ENCODE measurements at regions not wholly inside any gene's neighbourhood (a gene's known extent, or its start where the extent isn't known, plus 50 kb on each side); places are given as distances from the start of the nearest gene placed in this dataset.

DNA sequence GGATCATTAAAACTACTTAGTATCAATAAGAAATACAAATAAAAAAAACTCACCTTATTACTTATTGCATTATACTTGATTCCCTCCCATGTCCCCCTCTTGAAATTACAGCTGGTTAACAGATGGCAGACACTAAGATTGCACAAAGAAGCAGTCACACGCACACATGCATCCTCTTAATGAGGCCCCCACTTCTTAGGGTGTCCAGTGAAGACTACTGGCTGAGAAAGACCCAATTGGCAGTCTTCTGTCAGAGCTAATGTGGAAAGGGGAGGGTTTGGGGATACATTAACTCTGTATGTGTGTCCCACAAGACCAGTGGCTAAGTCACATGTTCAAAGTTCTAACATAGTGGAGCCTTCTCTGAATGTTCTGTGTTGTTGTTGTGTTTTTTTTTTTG lies 210.7 kb downstream of the MTX2 start:
- Histone ChIP-seq H3K27me3 (ENCODE audit: control insufficient read depth in 1 of 2, insufficient read depth in 2 of 2, low read length in 2 of 2) (peaks cover 0 to 13% of the 10 kb centered on the region in 2 experiments; a peak in 2 of 5 replicates), H3K79me2 (ENCODE audit: insufficient read depth, low read length) (no peaks in the 10 kb centered on the region), H3K4me3 (replicated peaks in 1 of 3; ENCODE audit: insufficient read depth in 1 of 3, low read depth in 2 of 3, low read length in 3 of 3) (no peak overlapping the region), H3K36me3 (replicated peaks in 1 of 2; ENCODE audit: control insufficient read depth in 1 of 2, insufficient read depth in 2 of 2, low read length in 2 of 2) (no peaks in the 10 kb centered on the region), H3K27ac (ENCODE audit: extremely low read length, insufficient read depth, low read length) (no peak overlapping the region), H3K4me1 (ENCODE audit: insufficient read depth, low read length) (0 out of 2 replicates have a peak, but pooled peaks cover 10% of the 10 kb centered on the region), H3K9me3 (ENCODE audit: low read length) (no peaks in the 10 kb centered on the region), H3K4me2 (ENCODE audit: low read depth, low read length) (no peak overlapping the region), H4K20me1 (ENCODE audit: insufficient read depth, low read length) (no peaks in the 10 kb centered on the region), H3K9ac (ENCODE audit: insufficient read depth, low read depth, low read length) (no peak overlapping the region), H2AFZ (ENCODE audit: low read length) (no peak overlapping the region)
- 0% methylated on average over 1 of the region's 1 CpG for WGBS (ENCODE audit: low lambda C conversion rate)
- DNase-seq (ENCODE audit: low spot score) (no peak), FAIRE-seq (no peak), ATAC-seq (no peak)
- in situ Hi-C loops (cut with HindIII; ENCODE audit: extremely low pct_ligation_motif_present, low pct_unique_long_range_greater_than_20kb) (no loop called here), intact Hi-C loops (cut with micrococcal nuclease; ENCODE audit: unreplicated experiment) (no loop called here)
- ChIA-PET CTCF (ENCODE audit: low intra/inter-chr PET ratio, low total read pairs) (no interaction called here), POLR2A (no interaction called here)
- TF ChIP-seq, protein P1, sequence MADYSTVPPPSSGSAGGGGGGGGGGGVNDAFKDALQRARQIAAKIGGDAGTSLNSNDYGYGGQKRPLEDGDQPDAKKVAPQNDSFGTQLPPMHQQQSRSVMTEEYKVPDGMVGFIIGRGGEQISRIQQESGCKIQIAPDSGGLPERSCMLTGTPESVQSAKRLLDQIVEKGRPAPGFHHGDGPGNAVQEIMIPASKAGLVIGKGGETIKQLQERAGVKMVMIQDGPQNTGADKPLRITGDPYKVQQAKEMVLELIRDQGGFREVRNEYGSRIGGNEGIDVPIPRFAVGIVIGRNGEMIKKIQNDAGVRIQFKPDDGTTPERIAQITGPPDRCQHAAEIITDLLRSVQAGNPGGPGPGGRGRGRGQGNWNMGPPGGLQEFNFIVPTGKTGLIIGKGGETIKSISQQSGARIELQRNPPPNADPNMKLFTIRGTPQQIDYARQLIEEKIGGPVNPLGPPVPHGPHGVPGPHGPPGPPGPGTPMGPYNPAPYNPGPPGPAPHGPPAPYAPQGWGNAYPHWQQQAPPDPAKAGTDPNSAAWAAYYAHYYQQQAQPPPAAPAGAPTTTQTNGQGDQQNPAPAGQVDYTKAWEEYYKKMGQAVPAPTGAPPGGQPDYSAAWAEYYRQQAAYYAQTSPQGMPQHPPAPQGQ (CRISPR knock-in tag; IDR thresholded peaks at IDR 0.05; ENCODE audit: borderline replicate concordance), result no peak
- TF ChIP-seq MEIS2 (CRISPR knock-in tag; IDR thresholded peaks at IDR 0.05), result no peak
- BruUV-seq (replicated peaks), result no TSS peak

DNA sequence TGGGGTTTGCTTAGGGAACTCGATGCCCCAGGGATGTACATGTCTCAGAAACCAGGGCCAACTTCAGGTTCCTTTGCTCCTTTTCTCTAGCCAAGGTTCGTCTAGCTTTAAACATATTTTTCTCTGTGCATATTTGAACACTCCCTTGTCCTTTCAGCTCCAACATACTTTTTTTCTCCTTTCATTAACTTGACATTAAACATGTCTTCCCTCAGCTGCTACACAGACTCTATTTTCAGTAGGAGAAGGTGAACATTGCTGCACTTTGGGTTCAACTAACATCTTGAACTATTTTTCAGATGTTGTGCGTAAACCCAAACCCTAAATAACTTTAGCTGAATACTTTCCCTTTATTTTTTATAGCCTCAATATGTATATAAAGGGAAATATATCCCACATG lies 212.9 kb downstream of the MTX2 start:
- 7% methylated on average over 3 of the region's 3 CpGs for WGBS (ENCODE audit: low lambda C conversion rate)
- POLR2A ChIA-PET, result no interaction called here
- H3K4me3 ChIP-seq (replicated peaks in 1 of 3; ENCODE audit: insufficient read depth in 1 of 3, low read depth in 2 of 3, low read length in 3 of 3), result no peak overlapping the region
- FAIRE-seq, result no peak
- no peak overlapping the region for H3K27ac ChIP-seq (ENCODE audit: extremely low read length, insufficient read depth, low read length)
- no peaks in the 10 kb centered on the region for H3K9me3 ChIP-seq (ENCODE audit: low read length)
- intact Hi-C loops (cut with micrococcal nuclease; ENCODE audit: unreplicated experiment) (no loop called here), in situ Hi-C loops (cut with HindIII; ENCODE audit: extremely low pct_ligation_motif_present, low pct_unique_long_range_greater_than_20kb) (no loop called here)
- H2AFZ ChIP-seq (ENCODE audit: low read length), result no peak overlapping the region
- DNase-seq (ENCODE audit: low spot score), result no peak
- H3K36me3 ChIP-seq (replicated peaks in 1 of 2; ENCODE audit: control insufficient read depth in 1 of 2, insufficient read depth in 2 of 2, low read length in 2 of 2), result no peaks in the 10 kb centered on the region
- no peaks in the 10 kb centered on the region for H4K20me1 ChIP-seq (ENCODE audit: insufficient read depth, low read length)
- H3K79me2 ChIP-seq (ENCODE audit: insufficient read depth, low read length), result no peaks in the 10 kb centered on the region
- H3K4me1 ChIP-seq (ENCODE audit: insufficient read depth, low read length), result no peaks in the 10 kb centered on the region
- no peak overlapping the region for H3K4me2 ChIP-seq (ENCODE audit: low read depth, low read length)
- ATAC-seq, result no peak
- no TSS peak for BruUV-seq (replicated peaks)
- CTCF ChIA-PET (ENCODE audit: low intra/inter-chr PET ratio, low total read pairs), result no interaction called here
- peaks cover 0 to 10% of the 10 kb centered on the region in 2 experiments; a peak in 2 of 5 replicates for H3K27me3 ChIP-seq (ENCODE audit: control insufficient read depth in 1 of 2, insufficient read depth in 2 of 2, low read length in 2 of 2)
- no peak overlapping the region for H3K9ac ChIP-seq (ENCODE audit: insufficient read depth, low read depth, low read length)
- TF ChIP-seq SKIL (CRISPR knock-in tag; IDR thresholded peaks at IDR 0.05; ENCODE audit: borderline replicate concordance), result no peak
- no peak for TF ChIP-seq ZNF260 (CRISPR knock-in tag; IDR thresholded peaks at IDR 0.05; ENCODE audit: borderline replicate concordance, low read depth)
- no peak for TF ChIP-seq ZNF326 (CRISPR knock-in tag; IDR thresholded peaks at IDR 0.05; ENCODE audit: borderline replicate concordance)
- TF ChIP-seq ZBTB8A (CRISPR knock-in tag; IDR thresholded peaks at IDR 0.05; ENCODE audit: borderline replicate concordance, low read depth), result no peak
- no peak for TF ChIP-seq TCF7L2 (IDR thresholded peaks at IDR 0.05; ENCODE audit: low read depth, low read length)
- TF ChIP-seq ZKSCAN8 (CRISPR knock-in tag; IDR thresholded peaks at IDR 0.05; ENCODE audit: borderline replicate concordance), result no peak
- TF ChIP-seq ZNF749 (CRISPR knock-in tag; IDR thresholded peaks at IDR 0.05; ENCODE audit: borderline replicate concordance), result no peak
- no peak for TF ChIP-seq TMF1 (CRISPR knock-in tag; IDR thresholded peaks at IDR 0.05; ENCODE audit: low read depth)
- TF ChIP-seq ZNF275 (CRISPR knock-in tag; IDR thresholded peaks at IDR 0.05; ENCODE audit: borderline replicate concordance), result no peak
- TF ChIP-seq U2AF2 (IDR thresholded peaks at IDR 0.05; ENCODE audit: low read depth, low read length), result no peak
- TF ChIP-seq ZFY (CRISPR knock-in tag; IDR thresholded peaks at IDR 0.05), result no peak
- TF ChIP-seq GTF2F1 (IDR thresholded peaks at IDR 0.05; ENCODE audit: low read length), result no peak
- TF ChIP-seq ZFP90 (CRISPR knock-in tag; IDR thresholded peaks at IDR 0.05; ENCODE audit: borderline replicate concordance), result no peak

All from HepG2 (cell line).